TTC549 (cell line): ENCODE measurements at regions not wholly inside any gene's neighbourhood (a gene's known extent, or its start where the extent isn't known, plus 50 kb on each side); places are given as distances from the start of the nearest gene placed in this dataset.
"Not testable (repeated sequence)": the region's sequence is repeated elsewhere in the genome, so short reads cannot be mapped to it uniquely, and the experiment has no call there.

Experiments used
- FAIRE-seq: peaks from 2 replicates; lab custom pipeline; 2012; peaks lifted over from hg19 to GRCh38; lab: Jason Lieb, UNC

GRCh38 chr2:180596453-180596852 lies 384.0 kb upstream of the UBE2E3 start:
- no peak for FAIRE-seq

- FAIRE-seq, result no peak
Measured at GRCh38 chr2:180591947-180592346, 388.5 kb upstream of the UBE2E3 start.

GRCh38 chr2:180591093-180591781 lies 389.2 kb upstream of the UBE2E3 start:
- not testable (repeated sequence) for FAIRE-seq

- no peak for FAIRE-seq
Measured at GRCh38 chr2:180583441-180584140, 396.8 kb upstream of the UBE2E3 start.

GRCh38 chr2:180579388-180579787 lies 401.0 kb upstream of the UBE2E3 start:
- no peak for FAIRE-seq

GRCh38 chr2:180578441-180578840 lies 402.0 kb upstream of the UBE2E3 start:
- no peak for FAIRE-seq

GRCh38 chr2:180577567-180577966 lies 402.8 kb upstream of the UBE2E3 start:
- FAIRE-seq, result no peak

- no peak for FAIRE-seq
Measured at GRCh38 chr2:180573951-180574350, 406.5 kb upstream of the UBE2E3 start.

- FAIRE-seq, result no peak
Measured at GRCh38 chr2:180572346-180572745, 408.1 kb upstream of the UBE2E3 start.

- no peak for FAIRE-seq
Measured at GRCh38 chr2:180571559-180571958, 408.8 kb upstream of the UBE2E3 start.

GRCh38 chr2:180570864-180571263 lies 409.5 kb upstream of the UBE2E3 start:
- FAIRE-seq, result no peak

- no peak for FAIRE-seq
Measured at GRCh38 chr2:180564051-180564450, 416.4 kb upstream of the UBE2E3 start.

GRCh38 chr2:180562378-180562777 lies 418.0 kb upstream of the UBE2E3 start:
- FAIRE-seq, result no peak

GRCh38 chr2:180559771-180560170 lies 420.6 kb upstream of the UBE2E3 start:
- FAIRE-seq, result no peak

- FAIRE-seq, result no peak
Measured at GRCh38 chr2:180559038-180559437, 421.4 kb upstream of the UBE2E3 start.

- no peak for FAIRE-seq
Measured at GRCh38 chr2:180555391-180555965, 424.9 kb upstream of the UBE2E3 start.

- FAIRE-seq, result no peak
Measured at GRCh38 chr2:180554330-180554729, 426.1 kb upstream of the UBE2E3 start.

- no peak for FAIRE-seq
Measured at GRCh38 chr2:180553094-180553715, 427.2 kb upstream of the UBE2E3 start.

- FAIRE-seq, result no peak
Measured at GRCh38 chr2:180542511-180542910, 437.9 kb upstream of the UBE2E3 start.

- no peak for FAIRE-seq
Measured at GRCh38 chr2:180540761-180541160, 439.6 kb upstream of the UBE2E3 start.

GRCh38 chr2:180539541-180539940 lies 440.9 kb upstream of the UBE2E3 start:
- FAIRE-seq, result no peak

GRCh38 chr2:180535289-180535688 lies 445.1 kb upstream of the UBE2E3 start:
- no peak for FAIRE-seq

- not testable (repeated sequence) for FAIRE-seq
Measured at GRCh38 chr2:180531787-180532186, 448.6 kb upstream of the UBE2E3 start.
